ENCODE measurements at regions not wholly inside any gene's neighbourhood (a gene's known extent, or its start where the extent isn't known, plus 50 kb on each side); places are given as distances from the start of the nearest gene placed in this dataset.

DNA sequence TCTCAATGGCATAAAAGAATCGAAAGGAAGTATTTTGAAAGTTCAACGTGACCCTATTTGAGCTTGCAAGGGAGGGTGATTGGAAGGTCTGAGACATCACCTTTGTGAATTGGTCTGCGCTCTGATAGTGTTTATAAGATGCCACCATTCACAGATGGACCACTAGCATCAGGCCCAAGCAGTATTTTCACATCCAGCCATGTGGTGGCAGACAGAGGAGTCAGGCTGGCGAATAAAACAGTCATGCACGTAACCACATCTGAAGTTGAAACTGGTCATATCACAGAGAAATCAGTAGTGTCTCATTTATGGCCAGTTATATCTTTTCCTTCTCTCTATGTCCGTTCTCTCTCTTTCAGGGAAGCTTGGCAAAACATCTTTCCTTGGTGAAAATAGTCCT, 170.1 kb upstream of the ONECUT1 start:
- Histone ChIP-seq H3K4me1 (replicated peaks in 1 of 2; ENCODE audit: control insufficient read depth in 2 of 2, insufficient read depth in 2 of 2, low read length in 2 of 2) (no peaks in the 10 kb centered on the region), H4K20me1 (replicated peaks; ENCODE audit: control insufficient read depth, insufficient read depth, low read length) (no peaks in the 10 kb centered on the region), H3K36me3 (ENCODE audit: control insufficient read depth, insufficient read depth, low read length) (no peaks in the 10 kb centered on the region), H3K27ac (ENCODE audit: extremely low read depth, low read depth, low read length) (no peak overlapping the region), H2AFZ (ENCODE audit: low read depth, low read length) (no peak overlapping the region), H3K4me3 (no peak overlapping the region), H3K9ac (ENCODE audit: insufficient read depth in 1 of 2, low read depth in 2 of 2, low read length in 2 of 2) (no peak overlapping the region), H3K4me2 (ENCODE audit: insufficient read depth, low read length) (no peak overlapping the region), H3K9me1 (ENCODE audit: control insufficient read depth, insufficient read depth, low read length) (no peaks in the 10 kb centered on the region), H3K9me3 (replicated peaks; ENCODE audit: control insufficient read depth, insufficient read depth, low read depth, low read length) (no peaks in the 10 kb centered on the region), H3K27me3 (ENCODE audit: control insufficient read depth in 2 of 2, insufficient read depth in 2 of 2, low read length in 2 of 2) (no peaks in the 10 kb centered on the region), H3K79me2 (ENCODE audit: control insufficient read depth, insufficient read depth, low read length) (no peaks in the 10 kb centered on the region)
- intact Hi-C loops (cut with micrococcal nuclease): no loop called here
- DNase-seq (ENCODE audit: extremely low read depth in 1 of 4, low spot score in 3 of 4): no peak
- TF ChIP-seq, protein P1, sequence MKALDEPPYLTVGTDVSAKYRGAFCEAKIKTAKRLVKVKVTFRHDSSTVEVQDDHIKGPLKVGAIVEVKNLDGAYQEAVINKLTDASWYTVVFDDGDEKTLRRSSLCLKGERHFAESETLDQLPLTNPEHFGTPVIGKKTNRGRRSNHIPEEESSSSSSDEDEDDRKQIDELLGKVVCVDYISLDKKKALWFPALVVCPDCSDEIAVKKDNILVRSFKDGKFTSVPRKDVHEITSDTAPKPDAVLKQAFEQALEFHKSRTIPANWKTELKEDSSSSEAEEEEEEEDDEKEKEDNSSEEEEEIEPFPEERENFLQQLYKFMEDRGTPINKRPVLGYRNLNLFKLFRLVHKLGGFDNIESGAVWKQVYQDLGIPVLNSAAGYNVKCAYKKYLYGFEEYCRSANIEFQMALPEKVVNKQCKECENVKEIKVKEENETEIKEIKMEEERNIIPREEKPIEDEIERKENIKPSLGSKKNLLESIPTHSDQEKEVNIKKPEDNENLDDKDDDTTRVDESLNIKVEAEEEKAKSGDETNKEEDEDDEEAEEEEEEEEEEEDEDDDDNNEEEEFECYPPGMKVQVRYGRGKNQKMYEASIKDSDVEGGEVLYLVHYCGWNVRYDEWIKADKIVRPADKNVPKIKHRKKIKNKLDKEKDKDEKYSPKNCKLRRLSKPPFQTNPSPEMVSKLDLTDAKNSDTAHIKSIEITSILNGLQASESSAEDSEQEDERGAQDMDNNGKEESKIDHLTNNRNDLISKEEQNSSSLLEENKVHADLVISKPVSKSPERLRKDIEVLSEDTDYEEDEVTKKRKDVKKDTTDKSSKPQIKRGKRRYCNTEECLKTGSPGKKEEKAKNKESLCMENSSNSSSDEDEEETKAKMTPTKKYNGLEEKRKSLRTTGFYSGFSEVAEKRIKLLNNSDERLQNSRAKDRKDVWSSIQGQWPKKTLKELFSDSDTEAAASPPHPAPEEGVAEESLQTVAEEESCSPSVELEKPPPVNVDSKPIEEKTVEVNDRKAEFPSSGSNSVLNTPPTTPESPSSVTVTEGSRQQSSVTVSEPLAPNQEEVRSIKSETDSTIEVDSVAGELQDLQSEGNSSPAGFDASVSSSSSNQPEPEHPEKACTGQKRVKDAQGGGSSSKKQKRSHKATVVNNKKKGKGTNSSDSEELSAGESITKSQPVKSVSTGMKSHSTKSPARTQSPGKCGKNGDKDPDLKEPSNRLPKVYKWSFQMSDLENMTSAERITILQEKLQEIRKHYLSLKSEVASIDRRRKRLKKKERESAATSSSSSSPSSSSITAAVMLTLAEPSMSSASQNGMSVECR (CRISPR knock-in tag; IDR thresholded peaks at IDR 0.05): no peak
- TF ChIP-seq ZZZ3 (IDR thresholded peaks at IDR 0.05): no peak
- TF ChIP-seq ZNF431 (CRISPR knock-in tag; IDR thresholded peaks at IDR 0.05): no peak
- TF ChIP-seq, protein P2, sequence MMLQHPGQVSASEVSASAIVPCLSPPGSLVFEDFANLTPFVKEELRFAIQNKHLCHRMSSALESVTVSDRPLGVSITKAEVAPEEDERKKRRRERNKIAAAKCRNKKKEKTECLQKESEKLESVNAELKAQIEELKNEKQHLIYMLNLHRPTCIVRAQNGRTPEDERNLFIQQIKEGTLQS (IDR thresholded peaks at IDR 0.05): no peak
- TF ChIP-seq, protein P2 (CRISPR knock-in tag; conservative IDR thresholded peaks at IDR 0.05): no peak
- no peak for TF ChIP-seq SMAD1 (IDR thresholded peaks at IDR 0.05; ENCODE audit: low read depth, low read length, partially characterized antibody)
- no peak for TF ChIP-seq PHB (CRISPR knock-in tag; IDR thresholded peaks at IDR 0.05)
- TF ChIP-seq CHD4 (IDR thresholded peaks at IDR 0.05; ENCODE audit: insufficient read depth, insufficient replicate concordance, low read depth, low read length, poor library complexity, severe bottlenecking): no peak
- no peak for TF ChIP-seq OTX1 (CRISPR knock-in tag; IDR thresholded peaks at IDR 0.05)
- no peak for TF ChIP-seq PHB2 (IDR thresholded peaks at IDR 0.05; ENCODE audit: low read depth)
- no peak for TF ChIP-seq ZNF12 (CRISPR knock-in tag; IDR thresholded peaks at IDR 0.05)
- TF ChIP-seq TAL1 (IDR thresholded peaks at IDR 0.05): no peak
- no TSS peak for BruUV-seq (replicated peaks)
- POLR2A ChIA-PET: no interaction called here
- no peak for ATAC-seq
- CTCF ChIA-PET (ENCODE audit: low intra/inter-chr PET ratio): no interaction called here
- no peak for FAIRE-seq
- in situ Hi-C loops (cut with MboI): no loop called here
- 0% methylated on average over 6 of the region's 6 CpGs for WGBS (ENCODE audit: insufficient coverage, low coverage, missing lambda C conversion rate)
